K562 (cell line): ENCODE measurements at regions not wholly inside any gene's neighbourhood (a gene's known extent, or its start where the extent isn't known, plus 50 kb on each side); places are given as distances from the start of the nearest gene placed in this dataset.

Source experiments
- ATF1 ChIP-seq, 2 experiments: fragments of 450-650 bp in 1 of 2; IDR thresholded peaks; 2 replicates each; pipeline ENCODE4 v1.6.1; 2016; ENCODE audit warnings: missing compliant biosample characterization in 1 of 2, missing genetic modification characterization in 1 of 2
- CREM ChIP-seq: IDR thresholded peaks from 2 replicates; pipeline ENCODE4 v1.6.1; 2014; ENCODE audit warnings: antibody characterized with exemption, low read depth
- ERF ChIP-seq: fragments of 450-650 bp; formaldehyde crosslinking; IDR thresholded peaks from 2 replicates; pipeline ENCODE4 v1.4.0; 2020; ENCODE audit warnings: mild to moderate bottlenecking, mixed read lengths
- GABPB1 ChIP-seq: sonication (generic); formaldehyde crosslinking; IDR thresholded peaks from 2 replicates; pipeline ENCODE4 v1.8.0; 2022; ENCODE audit warnings: mild to moderate bottlenecking, missing genetic modification reagents
- KLF6 ChIP-seq: fragments of 250-450 bp; sonication (Bioruptor Pico); IDR thresholded peaks from 2 replicates; pipeline ENCODE4 v1.4.0; 2020; ENCODE audit warnings: mild to moderate bottlenecking, moderate library complexity, borderline replicate concordance
- POLR2A ChIP-seq: fragments of 450-650 bp; conservative IDR thresholded peaks from 2 replicates; pipeline ENCODE4 v1.6.1; 2016
- TOE1 ChIP-seq, 2 experiments: fragments of 450-650 bp in 1 of 2; sonication (generic) in 1 of 2; formaldehyde crosslinking in 1 of 2; IDR thresholded peaks; 2 replicates each; pipeline versions ENCODE4 v1.7.1 to v1.8.0; 2016 to 2022; ENCODE audit warnings: borderline replicate concordance in 2 of 2, mild to moderate bottlenecking in 2 of 2, antibody characterized with exemption in 1 of 2, inconsistent platforms in 1 of 2, low read depth in 1 of 2, missing genetic modification reagents in 1 of 2, moderate library complexity in 1 of 2
- TF ChIP-seq, protein P1 (sequence below): fragments of 450-650 bp; IDR thresholded peaks from 2 replicates; pipeline ENCODE4 v1.6.1; 2016; ENCODE audit warnings: mild to moderate bottlenecking
- TF ChIP-seq, protein P2 (sequence below): fragments of 450-650 bp; IDR thresholded peaks from 2 replicates; pipeline ENCODE4 v1.6.1; 2017; ENCODE audit warnings: antibody characterized with exemption, mild to moderate bottlenecking
- TF ChIP-seq, protein P3 (sequence below): fragments of 250-450 bp; sonication (Bioruptor Pico); IDR thresholded peaks from 2 replicates; pipeline ENCODE4 v1.8.0; 2021; ENCODE audit warnings: moderate library complexity, mild to moderate bottlenecking, inconsistent platforms
- TF ChIP-seq, protein P4 (sequence below), 3 experiments: IDR thresholded peaks in 2 of 3; conservative IDR thresholded peaks in 1 of 3; 2 replicates each; pipeline ENCODE4 v1.5.1; 2011 to 2012; ENCODE audit warnings: low read length in 3 of 3, mild to moderate bottlenecking in 3 of 3, control low read depth in 2 of 3, improper control_type of control experiment in 1 of 3, inconsistent platforms in 1 of 3, low read depth in 1 of 3, mixed read lengths in 1 of 3, moderate library complexity in 1 of 3; ENCODE audit not compliant: insufficient read depth in 2 of 3

DNA sequence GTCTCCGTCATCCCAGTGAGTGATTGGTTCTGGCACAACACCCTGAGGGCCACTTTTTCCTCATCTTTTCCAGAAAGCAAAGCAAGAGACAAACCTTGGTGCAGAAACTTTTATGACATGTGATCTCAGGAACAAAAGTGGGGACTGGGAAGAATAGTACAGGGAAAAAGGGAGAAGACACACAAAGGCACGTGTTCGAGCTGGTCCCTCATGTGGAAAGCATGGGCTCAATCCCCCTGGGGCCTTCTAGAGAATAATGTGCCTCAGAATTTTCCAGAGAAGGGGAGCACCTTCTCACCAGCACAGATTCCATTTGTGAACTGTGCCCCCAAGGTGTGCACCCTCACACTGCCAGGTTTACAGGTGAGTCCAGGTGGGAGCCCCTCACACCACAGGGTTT, 312.6 kb downstream of the FBXO15 start:
- TF ChIP-seq, protein P1, sequence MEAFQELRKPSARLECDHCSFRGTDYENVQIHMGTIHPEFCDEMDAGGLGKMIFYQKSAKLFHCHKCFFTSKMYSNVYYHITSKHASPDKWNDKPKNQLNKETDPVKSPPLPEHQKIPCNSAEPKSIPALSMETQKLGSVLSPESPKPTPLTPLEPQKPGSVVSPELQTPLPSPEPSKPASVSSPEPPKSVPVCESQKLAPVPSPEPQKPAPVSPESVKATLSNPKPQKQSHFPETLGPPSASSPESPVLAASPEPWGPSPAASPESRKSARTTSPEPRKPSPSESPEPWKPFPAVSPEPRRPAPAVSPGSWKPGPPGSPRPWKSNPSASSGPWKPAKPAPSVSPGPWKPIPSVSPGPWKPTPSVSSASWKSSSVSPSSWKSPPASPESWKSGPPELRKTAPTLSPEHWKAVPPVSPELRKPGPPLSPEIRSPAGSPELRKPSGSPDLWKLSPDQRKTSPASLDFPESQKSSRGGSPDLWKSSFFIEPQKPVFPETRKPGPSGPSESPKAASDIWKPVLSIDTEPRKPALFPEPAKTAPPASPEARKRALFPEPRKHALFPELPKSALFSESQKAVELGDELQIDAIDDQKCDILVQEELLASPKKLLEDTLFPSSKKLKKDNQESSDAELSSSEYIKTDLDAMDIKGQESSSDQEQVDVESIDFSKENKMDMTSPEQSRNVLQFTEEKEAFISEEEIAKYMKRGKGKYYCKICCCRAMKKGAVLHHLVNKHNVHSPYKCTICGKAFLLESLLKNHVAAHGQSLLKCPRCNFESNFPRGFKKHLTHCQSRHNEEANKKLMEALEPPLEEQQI = no peak
- TF ChIP-seq ERF = no peak
- no peak for TF ChIP-seq POLR2A
- TF ChIP-seq KLF6 = no peak
- TF ChIP-seq ATF1 (CRISPR knock-in tag; IDR thresholded peaks at IDR 0.05) = no peak
- TF ChIP-seq ATF1 (tag; IDR thresholded peaks at IDR 0.05) = no peak
- TF ChIP-seq, protein P2, sequence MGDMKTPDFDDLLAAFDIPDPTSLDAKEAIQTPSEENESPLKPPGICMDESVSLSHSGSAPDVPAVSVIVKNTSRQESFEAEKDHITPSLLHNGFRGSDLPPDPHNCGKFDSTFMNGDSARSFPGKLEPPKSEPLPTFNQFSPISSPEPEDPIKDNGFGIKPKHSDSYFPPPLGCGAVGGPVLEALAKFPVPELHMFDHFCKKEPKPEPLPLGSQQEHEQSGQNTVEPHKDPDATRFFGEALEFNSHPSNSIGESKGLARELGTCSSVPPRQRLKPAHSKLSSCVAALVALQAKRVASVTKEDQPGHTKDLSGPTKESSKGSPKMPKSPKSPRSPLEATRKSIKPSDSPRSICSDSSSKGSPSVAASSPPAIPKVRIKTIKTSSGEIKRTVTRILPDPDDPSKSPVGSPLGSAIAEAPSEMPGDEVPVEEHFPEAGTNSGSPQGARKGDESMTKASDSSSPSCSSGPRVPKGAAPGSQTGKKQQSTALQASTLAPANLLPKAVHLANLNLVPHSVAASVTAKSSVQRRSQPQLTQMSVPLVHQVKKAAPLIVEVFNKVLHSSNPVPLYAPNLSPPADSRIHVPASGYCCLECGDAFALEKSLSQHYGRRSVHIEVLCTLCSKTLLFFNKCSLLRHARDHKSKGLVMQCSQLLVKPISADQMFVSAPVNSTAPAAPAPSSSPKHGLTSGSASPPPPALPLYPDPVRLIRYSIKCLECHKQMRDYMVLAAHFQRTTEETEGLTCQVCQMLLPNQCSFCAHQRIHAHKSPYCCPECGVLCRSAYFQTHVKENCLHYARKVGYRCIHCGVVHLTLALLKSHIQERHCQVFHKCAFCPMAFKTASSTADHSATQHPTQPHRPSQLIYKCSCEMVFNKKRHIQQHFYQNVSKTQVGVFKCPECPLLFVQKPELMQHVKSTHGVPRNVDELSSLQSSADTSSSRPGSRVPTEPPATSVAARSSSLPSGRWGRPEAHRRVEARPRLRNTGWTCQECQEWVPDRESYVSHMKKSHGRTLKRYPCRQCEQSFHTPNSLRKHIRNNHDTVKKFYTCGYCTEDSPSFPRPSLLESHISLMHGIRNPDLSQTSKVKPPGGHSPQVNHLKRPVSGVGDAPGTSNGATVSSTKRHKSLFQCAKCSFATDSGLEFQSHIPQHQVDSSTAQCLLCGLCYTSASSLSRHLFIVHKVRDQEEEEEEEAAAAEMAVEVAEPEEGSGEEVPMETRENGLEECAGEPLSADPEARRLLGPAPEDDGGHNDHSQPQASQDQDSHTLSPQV = no peak
- TF ChIP-seq, protein P3, sequence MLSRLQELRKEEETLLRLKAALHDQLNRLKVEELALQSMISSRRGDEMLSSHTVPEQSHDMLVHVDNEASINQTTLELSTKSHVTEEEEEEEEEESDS (CRISPR knock-in tag) = no peak
- TF ChIP-seq CREM = no peak
- no peak for TF ChIP-seq TOE1 (IDR thresholded peaks at IDR 0.05; ENCODE audit: borderline replicate concordance)
- TF ChIP-seq TOE1 (CRISPR knock-in tag; IDR thresholded peaks at IDR 0.05; ENCODE audit: borderline replicate concordance, low read depth) = no peak
- TF ChIP-seq, protein P4, sequence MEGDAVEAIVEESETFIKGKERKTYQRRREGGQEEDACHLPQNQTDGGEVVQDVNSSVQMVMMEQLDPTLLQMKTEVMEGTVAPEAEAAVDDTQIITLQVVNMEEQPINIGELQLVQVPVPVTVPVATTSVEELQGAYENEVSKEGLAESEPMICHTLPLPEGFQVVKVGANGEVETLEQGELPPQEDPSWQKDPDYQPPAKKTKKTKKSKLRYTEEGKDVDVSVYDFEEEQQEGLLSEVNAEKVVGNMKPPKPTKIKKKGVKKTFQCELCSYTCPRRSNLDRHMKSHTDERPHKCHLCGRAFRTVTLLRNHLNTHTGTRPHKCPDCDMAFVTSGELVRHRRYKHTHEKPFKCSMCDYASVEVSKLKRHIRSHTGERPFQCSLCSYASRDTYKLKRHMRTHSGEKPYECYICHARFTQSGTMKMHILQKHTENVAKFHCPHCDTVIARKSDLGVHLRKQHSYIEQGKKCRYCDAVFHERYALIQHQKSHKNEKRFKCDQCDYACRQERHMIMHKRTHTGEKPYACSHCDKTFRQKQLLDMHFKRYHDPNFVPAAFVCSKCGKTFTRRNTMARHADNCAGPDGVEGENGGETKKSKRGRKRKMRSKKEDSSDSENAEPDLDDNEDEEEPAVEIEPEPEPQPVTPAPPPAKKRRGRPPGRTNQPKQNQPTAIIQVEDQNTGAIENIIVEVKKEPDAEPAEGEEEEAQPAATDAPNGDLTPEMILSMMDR (IDR thresholded peaks at IDR 0.05 in 2 of 3, conservative IDR thresholded peaks at IDR 0.05 in 1 of 3; ENCODE audit: insufficient read depth in 2 of 3, low read depth in 1 of 3, low read length in 3 of 3) = no peak
- TF ChIP-seq GABPB1 (CRISPR knock-in tag) = no peak
